MV-4-11 (cell line): ENCODE measurements at regions not wholly inside any gene's neighbourhood (a gene's known extent, or its start where the extent isn't known, plus 50 kb on each side); places are given as distances from the start of the nearest gene placed in this dataset.
"Not testable (repeated sequence)": the region's sequence is repeated elsewhere in the genome, so short reads cannot be mapped to it uniquely, and the experiment has no call there.

Experiments
- DNase-seq: peaks from one replicate; lab custom pipeline; 2025; lab: John Stamatoyannopoulos, UW

DNA sequence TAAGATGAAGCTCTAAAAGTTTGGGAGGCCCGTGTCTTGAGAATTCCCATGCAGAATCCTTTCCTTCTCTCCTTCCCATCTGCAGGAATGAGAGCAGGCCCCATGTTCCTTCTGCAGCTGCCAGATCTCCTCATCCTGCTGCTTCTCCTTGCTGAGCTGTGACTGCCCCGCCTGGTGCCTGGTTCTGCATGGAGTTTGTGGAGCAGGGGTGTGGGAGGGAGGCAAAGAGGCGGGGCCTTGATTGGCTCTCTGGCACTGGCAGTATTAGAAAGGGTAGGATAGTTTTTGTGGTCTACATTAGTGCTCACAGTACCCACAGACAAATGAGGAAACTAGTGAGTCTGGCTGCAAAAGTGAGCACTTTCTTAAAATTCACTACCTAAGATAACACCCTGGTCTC, 91.1 kb upstream of the CLPB start:
- peak; percentile 52 for DNase-seq

DNA sequence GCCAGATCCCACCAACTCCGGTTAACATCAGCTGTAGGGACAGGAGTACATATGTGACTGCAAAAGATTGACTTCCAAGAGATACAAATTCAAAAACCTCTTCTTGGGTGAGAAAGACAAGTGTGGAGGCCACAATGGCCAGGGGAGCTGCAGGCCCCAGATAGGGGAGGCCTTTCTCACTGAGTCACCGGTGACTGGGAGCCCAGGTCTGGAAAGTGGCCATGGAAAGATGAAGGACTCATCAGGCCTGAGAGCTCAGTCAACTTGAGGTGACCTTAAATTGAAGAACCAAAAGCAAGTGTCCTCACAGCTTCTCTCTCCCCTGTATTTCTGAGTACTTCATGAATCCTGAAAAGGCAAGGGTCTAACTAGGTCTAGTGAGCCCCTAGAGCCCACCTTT, 90.4 kb upstream of the CLPB start:
- DNase-seq = no peak

DNA sequence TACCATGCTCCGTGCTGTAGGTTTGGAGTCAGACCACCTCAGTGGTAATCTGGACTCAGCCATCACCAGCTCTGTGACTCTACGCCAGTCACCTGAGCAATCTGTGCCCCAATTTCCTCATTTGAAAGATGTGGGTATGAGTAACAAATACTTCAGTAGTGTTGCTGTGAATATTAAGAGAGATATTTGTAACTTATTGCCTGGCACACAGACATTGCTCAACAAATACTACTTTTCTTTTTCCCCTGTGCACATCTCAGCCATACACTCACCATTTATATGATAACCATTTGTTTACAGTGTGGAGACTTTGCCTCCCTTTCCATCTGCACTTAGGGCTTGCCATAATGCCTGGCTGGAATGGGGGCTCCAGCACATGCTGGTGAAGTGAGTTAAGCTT, 89.7 kb upstream of the CLPB start:
- DNase-seq = no peak

DNA sequence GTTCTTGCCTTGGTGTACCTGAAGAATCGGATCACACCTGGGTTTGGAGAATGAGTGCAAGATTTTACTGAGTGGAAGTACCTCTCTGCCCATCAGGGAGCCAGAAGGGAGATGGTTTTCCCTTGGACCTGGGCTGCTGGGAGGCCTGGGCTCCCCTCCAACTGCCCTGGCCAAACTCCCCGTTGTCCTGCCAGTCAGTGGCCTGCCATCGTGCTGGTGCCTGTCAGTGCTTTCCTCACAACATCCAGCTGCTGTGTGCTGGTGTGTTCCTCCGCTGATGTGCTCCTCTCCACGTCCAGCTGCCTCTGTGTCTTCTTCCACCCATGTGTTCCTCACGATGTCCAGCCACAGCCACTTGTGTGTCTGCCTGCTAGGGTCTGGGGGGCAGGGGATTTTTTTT, 87.9 kb upstream of the CLPB start:
- no peak for DNase-seq

DNA sequence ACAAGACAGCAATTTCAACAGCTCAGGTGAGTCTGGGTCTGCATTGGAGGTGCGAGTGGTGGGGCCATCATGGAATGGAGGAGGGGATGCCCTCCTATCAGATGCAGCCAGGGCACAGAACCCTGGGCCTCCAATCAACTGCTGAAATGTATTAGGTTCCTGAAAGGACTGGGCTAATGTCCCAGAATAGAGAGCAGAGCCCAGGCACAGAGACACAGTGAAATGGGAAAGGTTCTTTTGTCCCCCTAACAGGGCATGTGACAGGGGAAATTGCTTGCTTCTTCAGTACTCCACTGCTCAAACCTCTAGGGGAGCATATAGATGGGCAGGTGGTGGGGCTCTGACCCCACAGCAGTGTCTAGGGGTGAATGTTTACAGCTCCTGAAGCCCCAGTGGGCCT, 87.3 kb upstream of the CLPB start:
- no peak for DNase-seq

DNA sequence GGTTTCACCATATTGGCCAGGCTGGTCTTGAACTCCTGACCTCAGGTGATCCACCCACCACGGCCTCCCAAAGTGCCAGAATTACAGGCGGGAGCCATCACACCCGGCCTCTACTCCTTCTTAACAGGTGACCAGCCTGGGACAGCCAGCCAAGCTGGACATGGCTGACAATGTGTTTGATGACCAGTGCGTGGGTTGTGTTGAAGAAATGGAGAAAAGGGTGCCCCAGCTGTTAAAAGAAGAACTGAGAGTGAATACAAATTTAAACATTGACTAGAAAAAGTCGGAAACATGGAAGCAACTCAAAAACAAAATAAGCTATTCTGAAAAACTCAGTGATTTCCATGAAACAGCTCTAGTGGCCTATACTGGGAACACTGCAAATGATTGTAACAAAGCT, 86.5 kb upstream of the CLPB start:
- DNase-seq = peak; percentile 44

DNA sequence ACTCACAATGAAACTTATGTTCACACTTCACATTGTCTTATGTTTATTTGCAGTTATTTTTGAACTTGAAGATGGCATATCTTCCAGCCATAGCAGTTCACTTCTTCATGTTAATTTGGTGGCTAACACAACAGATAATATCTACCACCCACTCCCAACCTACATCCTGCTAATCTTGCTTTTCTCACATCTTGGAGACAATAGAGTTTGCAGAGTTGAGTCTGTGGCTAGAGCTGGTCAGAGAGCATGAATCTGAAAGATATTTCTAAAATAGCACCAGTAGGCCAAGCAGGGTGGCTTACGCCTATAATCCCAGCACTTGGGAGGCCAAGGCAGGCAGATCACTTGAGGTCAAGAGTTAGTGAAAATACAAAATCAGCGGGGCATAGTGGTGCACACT, 85.6 kb upstream of the CLPB start:
- DNase-seq = not testable (repeated sequence)

DNA sequence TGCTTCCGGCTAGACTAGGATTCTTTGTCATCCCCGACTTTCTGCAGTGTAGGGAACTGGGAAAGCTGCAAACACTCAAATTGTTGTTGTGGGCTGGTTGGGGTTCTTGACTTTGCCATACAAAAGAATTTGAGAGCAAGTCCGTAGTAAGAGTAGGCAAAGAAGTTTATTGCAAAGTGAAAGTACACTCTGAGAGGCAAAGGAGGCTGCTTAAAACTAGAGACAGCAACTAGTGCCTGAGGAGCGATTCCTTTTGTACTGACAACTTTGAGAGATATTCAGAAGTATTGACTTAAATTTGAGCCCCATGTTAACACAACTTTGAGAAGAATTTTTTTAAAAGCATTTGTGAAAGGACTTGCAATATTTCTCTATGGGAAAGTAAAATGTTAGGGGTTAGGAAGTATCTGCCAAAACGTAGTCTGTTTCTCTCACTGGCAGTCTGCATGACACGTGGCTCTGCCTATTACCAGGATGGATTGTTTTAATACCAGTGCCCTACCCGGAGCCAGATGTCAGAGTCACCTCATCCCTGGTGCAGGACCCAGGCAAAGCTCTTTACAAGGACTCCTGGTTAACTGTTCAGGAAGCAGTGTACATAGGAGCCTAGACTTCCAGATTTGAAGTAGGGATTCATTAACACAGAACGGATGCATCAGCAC, 85.0 kb upstream of the CLPB start:
- DNase-seq = no peak

DNA sequence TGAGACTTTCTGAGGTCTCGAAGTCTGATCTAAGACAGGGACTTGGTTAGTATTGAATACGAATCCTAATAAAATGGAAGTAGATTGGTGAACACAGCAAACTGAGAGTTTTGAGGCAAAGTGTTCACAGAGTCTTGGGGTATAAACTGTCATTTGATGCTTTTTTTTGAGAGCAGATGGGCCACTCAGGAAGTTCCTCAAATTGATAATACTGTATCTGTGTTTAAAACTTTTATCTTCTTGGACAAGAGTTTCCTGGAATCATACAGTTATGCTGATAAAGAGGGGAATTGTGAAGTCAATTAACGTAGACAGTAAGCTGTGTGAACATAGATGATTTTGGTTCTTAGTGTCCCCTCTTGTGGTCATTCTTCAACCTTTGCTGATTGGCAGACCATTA, 80.0 kb upstream of the CLPB start:
- no peak for DNase-seq

DNA sequence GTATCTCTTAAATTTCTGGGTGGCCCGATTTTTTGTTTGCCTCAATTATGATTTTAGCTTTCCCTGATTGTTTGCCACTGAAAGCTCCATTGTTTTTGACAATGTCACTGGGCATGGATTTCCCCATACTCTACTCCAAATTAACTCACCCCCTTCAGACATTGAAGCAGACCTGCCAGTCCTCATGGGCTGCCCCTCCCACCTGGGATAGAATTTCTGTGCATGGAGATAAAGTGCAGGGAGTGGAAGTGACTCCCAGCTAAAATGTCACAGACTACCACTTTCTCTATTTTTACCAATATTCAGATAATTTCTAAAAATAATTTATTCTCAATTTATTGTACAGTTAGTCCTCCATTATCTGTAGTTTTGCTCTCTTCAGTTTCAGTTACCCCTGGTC, 79.1 kb upstream of the CLPB start:
- DNase-seq = no peak

DNA sequence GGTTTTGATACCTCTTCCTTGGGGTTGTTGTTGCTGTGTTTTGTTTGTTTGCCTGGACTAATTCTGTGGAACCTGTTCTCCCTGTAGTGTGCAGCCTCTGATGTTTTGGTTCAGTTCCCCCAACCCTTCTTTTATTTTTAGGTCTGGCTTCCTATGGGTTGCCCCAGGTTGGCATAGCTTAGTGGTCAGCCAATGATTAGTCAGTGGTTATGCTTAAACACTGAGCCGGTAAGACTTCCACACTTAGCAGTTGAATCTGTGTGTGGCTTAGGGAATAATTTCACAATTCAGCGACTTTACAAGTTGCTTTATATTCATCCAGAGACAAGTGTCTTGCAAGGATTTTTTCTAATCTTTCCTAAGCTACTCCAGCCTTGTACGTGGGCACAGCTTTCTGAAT, 78.6 kb upstream of the CLPB start:
- DNase-seq = peak; percentile 69

DNA sequence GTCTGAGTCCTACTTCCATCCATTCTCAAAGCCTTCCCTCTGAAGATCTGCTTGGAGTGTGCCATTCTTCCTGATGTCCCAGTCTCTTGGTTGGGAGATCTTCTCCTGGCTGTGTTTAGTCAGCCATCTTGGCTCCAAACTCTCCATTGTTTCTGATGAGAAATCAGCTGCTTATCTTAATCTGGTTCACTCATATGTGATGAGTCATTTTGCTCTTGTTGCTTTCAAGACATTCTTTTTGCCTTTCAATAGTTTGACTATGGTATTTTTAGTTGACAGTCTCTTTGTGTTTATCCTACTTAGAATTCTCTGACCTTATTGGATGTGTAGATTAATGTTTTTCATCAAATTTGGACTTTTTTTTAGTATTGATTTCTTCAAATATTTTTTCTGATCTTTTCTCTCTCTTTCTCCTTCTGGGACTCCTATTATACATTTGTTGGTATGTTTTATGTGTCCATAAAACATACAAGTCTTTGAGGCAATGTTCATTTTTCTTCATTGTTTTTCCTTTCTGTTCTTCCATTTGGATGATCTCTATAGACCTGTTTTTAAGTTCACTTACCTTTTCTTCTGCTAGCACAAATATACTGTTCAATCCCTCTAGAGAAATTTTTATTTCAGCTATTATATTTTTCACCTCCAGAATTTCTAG, 77.2 kb upstream of the CLPB start:
- DNase-seq = no peak

DNA sequence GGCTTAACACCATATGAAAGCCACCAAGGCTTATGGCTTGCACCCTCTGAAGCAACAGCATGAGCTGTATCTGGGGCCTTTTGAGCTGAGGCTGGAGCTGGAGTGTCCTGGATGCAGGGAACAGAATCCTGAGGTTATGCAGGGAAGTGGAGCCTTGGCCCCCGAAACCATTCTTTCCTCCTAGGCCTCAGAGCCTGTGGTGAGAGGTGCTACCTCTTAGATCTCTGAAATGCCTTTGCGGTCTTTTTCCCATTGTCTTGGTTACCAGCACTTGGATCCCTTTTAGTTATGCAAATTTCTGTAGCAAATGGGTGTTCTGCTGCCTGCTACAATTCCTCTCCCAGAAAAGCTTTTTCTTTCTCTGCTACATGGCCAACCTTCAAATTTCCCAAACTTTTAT, 72.7 kb upstream of the CLPB start:
- no peak for DNase-seq

DNA sequence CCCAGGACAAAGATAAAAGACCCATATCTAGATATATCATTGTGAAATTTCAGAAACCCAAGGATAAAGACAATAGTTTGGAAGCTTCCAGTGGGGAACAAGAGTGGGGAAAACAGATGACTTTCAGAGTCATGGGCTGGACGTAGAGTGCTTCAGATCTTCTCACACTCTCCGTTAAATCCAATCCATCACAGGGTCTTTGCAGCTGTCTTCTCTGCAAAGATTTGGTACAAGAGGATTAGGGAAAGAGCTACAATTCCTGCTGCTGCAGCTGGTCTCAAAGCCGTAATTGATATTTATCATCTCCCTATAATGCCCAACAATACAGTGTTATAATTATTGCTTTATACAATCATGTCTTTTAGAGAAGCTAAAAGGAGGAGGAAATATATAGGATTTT, 63.4 kb upstream of the CLPB start:
- DNase-seq = no peak

DNA sequence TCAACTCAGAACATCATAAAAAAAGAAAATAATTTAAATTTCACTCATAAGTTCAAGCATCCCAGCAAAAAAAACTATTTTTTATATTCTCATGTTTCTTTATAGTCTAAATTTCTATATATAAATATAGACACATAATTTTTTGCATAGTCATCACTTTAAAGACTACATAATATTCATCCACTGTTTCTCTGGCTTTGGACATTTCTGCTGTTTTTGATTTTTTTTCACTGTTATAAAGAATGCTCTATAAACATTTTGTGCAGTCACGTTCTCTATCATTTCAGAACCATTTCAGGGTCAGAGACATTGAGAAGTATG, 59.7 kb upstream of the CLPB start:
- no peak for DNase-seq

DNA sequence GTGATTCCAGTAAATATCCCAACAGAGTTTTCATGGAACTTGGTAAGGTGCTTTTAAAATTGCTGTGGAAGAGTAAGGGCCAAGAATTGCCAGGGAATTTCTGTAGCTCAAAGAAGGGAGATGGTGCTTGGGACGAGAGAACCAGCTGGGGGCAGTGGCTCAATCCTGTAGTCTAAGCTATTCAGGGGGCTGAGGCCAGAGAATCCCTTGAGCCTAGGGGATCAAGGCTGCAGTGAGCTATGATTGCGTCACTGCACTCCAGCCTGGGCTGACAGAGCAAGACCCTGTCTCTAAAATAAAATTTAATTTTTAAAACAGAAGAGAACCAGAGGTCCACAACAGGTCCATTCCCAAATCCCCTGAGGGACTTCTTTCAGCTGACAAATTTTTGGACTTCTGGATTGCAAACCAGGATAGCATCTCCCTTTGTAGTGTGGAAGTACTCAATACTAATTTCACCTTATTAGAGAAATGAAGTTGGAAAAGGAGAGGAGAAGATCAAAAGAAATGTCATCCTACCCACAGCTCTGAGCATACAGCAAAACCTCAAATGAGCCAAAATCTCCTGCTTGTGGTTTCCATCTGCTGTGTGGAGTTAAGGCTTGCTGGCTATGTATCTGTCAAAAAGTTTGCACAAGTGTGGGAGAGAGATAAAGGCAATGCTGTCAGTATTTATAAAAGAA, 59.2 kb upstream of the CLPB start:
- DNase-seq = peak; percentile 35

DNA sequence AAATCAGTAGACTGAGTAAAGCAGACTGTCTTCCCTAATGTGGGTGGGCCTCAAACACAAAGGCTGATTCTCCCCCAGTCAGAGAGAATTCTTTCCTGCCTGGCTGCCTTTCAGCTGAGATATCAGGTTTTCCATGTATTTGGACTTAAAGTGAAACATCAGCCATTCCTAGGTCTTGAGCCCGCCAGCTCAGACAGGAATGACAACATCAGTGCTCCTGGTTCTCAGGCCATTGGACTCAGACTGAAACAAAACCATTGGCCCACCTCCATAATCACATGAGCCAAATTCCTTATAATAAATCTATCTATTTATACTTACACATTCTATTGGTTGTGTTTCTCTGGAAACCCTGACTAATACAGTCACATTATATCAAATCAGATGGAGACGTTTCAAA, 56.7 kb upstream of the CLPB start:
- DNase-seq = no peak
